ENCODE measurements at regions not wholly inside any gene's neighbourhood (a gene's known extent, or its start where the extent isn't known, plus 50 kb on each side); places are given as distances from the start of the nearest gene placed in this dataset.
"Not testable (repeated sequence)": the region's sequence is repeated elsewhere in the genome, so short reads cannot be mapped to it uniquely, and the experiment has no call there.

- not testable (repeated sequence) for DNase-seq (ENCODE audit: low read depth)
Observed at GRCh38 chr15:30842798-30843472, 60.8 kb upstream of the FAN1 start.

- not testable (repeated sequence) for DNase-seq (ENCODE audit: low read depth)
Observed at GRCh38 chr15:30845536-30845935, 58.2 kb upstream of the FAN1 start.
